GM18505 (cell line): ENCODE measurements at regions not wholly inside any gene's neighbourhood (a gene's known extent, or its start where the extent isn't known, plus 50 kb on each side); places are given as distances from the start of the nearest gene placed in this dataset.

Source experiments
- ATAC-seq: cut with Tn5 transposase; IDR thresholded peaks from one replicate; pipeline ENCODE4 v1.9.1; 2021; ENCODE audit not compliant: unreplicated experiment
- POLR2A ChIP-seq: IDR thresholded peaks from 4 replicates; pipeline ENCODE4 v1.6.1; 2011; ENCODE audit warnings: borderline replicate concordance; ENCODE audit not compliant: insufficient read depth, insufficient read length; ENCODE audit errors: extremely low read depth

DNA sequence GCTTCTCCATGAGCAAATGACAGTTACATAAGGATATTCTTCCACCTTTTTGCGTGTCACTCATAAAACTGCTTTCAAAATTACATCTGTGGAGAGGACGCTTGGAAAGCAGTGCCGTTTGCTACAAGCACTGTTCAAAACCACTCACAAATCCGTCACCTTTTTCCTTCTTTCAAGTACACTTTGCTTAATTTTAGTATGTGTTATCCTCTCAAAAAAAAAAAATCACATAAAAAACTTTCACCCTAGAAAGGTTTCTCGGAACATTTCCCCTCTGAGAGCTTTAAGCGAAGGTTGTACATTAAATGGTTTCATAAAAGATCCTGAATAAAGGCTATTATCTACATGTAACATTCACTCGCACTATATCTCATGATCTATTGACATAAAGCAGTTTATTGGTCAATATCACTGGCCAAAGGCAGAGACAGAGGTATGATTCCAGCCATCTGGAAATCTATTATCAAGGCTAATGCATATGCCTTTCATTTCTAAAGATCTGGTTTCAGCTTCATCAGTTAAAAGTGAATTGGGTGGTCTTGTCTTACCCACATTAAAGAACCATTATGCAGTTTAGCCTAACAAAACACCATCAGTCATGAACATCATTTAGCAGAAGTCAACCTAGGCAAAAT, 163.6 kb downstream of the ENC1 start:
- ATAC-seq, result no peak
- TF ChIP-seq POLR2A, result no peak

DNA sequence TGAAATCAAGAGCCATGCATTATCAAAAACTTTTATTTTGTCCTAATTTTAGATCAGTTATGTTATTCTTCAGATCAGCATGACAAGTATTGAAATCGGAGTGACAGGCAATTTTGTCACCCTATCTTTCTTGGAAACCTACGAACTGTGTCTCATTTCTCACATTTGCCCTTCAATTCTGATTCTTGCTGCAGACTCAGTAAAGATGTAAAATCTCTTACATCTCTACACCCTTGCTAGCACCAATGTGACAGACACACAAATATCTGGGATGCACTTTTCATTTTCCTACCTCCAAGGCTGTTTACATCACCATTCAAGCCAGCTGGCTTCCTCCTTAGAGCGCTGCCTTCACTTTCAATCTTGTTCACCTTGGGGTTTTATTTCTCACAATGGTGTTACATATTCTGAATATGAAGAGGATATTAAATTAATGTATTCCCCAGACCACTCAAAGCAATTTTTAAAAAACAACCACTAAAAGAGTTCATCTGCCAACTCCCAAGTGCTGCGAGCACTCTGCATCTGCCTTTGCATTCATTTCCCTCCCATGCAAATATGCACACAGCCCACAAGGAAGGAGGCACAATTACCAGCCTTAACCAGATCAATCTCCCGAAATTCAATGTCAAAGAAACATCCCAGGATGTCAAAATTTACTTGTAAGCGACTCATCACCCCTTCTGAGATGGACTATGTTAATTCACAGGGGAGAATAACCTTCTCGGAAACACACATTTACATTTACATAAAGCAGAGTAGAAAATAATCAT, 164.3 kb downstream of the ENC1 start:
- TF ChIP-seq POLR2A, result no peak
- ATAC-seq, result no peak

DNA sequence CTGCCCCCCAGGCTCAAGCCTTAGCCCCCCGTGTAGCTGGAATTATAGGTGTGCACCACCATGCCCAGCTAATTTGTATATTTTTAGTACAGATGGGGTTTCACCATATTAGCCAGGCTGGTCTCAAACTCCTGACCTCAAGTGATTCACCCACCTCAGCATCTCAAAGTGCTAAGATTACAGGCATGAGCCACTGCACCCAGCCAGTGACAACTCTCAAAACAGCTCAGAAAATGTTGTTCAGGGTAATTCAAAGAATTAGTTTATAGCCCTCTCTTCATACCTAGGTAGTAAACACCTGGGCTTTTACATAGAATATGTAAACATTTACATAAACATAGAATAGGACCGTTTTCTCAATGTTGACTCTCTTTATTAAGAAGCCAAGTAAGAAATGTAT, 168.7 kb downstream of the ENC1 start:
- no peak for TF ChIP-seq POLR2A
- no peak for ATAC-seq

DNA sequence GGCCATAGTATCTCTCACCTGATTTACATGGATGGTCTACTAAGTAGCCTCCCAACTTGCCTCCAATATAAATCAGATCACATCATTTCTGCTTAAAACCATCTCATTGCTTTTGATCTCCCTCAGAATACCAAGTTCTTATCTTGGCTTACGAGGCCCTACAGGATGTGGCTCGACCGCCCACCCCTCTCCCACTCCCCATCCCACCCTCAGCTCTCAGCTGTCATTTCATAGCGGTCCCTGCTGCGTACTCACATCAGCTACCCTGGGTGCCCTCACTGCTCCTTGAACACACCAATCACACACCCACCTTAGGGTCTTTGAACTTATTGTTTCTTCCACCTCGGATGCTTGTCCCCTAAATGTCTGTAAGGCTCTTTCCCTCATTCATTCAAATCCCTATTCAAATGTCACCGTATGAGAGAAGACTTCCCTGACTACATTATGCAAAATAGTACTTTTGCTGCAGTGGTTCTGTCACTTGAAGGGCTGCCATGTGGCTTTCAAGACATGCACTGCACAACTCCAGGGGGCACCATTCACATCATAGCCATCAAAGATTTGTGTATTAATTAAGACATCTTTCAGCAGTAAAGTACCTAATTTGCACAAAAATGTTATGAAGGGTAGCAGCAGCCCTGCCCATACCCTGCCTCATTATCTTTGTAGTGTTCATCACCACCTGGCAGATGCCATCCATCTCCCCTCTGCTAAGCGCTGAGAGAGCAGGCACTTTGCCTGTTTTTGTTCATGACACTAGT, 171.1 kb downstream of the ENC1 start:
- no peak for ATAC-seq
- no peak for TF ChIP-seq POLR2A

- ATAC-seq, result no peak
- no peak for TF ChIP-seq POLR2A
Measured at GRCh38 chr5:74468421-74468820, 172.1 kb downstream of the ENC1 start.

DNA sequence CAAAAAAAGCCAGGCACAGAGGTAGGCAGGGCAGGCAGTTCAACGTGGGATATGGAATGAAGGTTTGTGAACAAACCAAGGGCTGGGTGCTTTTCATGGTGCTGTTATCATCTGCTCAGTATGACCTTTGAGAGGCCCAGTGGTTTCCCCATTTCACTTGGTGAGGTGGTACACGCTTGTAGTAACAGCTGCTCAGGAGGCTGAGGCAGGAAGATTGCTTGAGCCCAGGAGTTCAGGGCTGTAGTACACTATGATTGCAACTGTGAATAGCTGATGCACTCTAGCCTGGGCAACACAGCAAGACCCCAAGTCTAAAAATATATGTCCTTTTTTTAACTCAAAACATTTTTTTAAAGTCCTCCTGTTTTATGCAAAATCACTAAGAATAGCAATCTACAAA, 174.8 kb downstream of the ENC1 start:
- no peak for TF ChIP-seq POLR2A
- ATAC-seq, result no peak

DNA sequence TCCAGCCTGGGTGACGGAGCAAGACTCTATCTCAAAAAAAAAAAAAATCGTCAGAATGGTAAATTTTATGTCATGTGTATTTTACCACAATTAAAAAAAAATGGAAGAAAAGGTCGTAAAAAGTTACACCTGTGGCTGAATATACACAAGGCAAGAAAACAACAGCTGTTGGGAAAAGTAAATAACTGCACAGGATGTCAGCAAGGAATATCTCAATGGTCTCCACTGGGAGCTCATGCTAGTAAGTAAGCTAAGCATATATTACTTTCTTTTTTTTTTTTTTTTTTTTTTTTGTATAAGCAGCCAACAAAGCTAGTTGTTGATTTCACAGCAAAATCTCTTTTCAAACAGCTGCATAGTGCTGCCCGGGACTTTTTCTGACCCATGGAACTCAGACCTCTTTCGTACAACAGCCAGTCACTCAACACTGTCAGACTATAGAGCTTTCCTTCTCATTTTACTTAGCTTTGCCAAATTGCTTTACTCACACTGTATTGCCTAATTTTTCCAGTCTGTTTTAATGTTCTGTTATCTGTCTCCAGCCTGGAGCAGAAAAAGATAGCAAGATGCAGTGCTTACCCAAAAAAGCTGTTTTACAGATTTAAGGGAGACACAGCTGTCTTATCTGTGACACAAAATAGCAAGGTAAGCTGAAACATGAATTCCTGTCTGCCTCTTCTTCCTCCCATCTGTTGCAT, 175.9 kb downstream of the ENC1 start:
- ATAC-seq, result no peak
- no peak for TF ChIP-seq POLR2A

- ATAC-seq, result no peak
- TF ChIP-seq POLR2A, result no peak
Measured at GRCh38 chr5:74462356-74462755, 178.2 kb downstream of the ENC1 start.

DNA sequence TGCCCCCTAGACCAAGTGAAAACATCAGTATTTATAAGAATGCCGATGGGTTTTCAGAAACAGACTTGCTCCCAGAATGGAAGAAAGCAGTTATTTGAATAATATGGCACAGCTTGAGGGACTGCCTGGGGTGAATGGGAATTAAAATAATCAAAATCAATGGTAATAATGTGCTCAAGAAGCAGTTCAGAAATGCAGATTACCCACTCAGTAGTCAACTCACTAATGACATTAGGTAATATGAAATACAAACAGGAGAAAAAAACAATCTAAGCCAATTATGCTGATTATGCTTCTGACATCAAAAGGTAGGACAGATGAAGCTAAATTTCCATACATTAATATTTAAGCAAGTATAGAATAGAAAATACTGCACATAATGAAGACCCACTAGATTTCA, 179.3 kb downstream of the ENC1 start:
- no peak for ATAC-seq
- no peak for TF ChIP-seq POLR2A

DNA sequence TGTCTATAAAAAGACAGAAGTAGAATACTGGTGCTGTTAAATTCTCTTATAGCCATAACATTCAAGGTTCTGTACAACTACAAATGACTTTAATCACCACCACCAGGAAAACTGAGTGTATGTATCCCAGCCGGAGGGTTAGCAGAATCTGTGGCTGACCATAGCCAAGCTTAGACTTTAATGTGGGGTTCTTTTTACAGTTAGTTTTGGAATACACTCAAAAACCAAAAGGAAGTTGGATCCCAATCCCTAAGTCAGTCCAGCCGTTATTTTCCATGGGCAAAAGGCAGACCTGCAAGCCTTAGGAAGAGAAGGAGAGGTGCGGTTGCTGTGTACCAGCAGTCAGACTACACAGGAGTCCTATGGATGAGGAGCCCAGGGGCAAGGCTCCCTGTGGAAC, 179.8 kb downstream of the ENC1 start:
- ATAC-seq, result no peak
- TF ChIP-seq POLR2A, result no peak

- no peak for ATAC-seq
- TF ChIP-seq POLR2A, result no peak
Measured at GRCh38 chr5:74459984-74460383, 180.5 kb downstream of the ENC1 start.

GRCh38 chr5:74457876-74458275, 182.7 kb downstream of the ENC1 start:
- no peak for TF ChIP-seq POLR2A
- ATAC-seq, result no peak
